PC-3 (cell line): ENCODE measurements at regions not wholly inside any gene's neighbourhood (a gene's known extent, or its start where the extent isn't known, plus 50 kb on each side); places are given as distances from the start of the nearest gene placed in this dataset.

ENCODE experiments used
- ATAC-seq: fragments of 200-7000 bp; cut with Tn5 transposase; 2 replicates; pipeline ENCODE4 v1.9.1; 2020; ENCODE audit warnings: mild to moderate bottlenecking, moderate library complexity
- BruUV-seq: library from RNA; stranded (reverse); fragments of 400-500 nt; replicated peaks from 2 replicates; lab custom pipeline; 2021; lab: Mats Ljungman, UMichigan
- CTCF ChIA-PET: fragments of 300-600 bp; sonication (Branson Sonifier 250); formaldehyde crosslinking; loops from one replicate; lab custom pipeline; 2022; ENCODE audit warnings: antibody characterized with exemption; lab: Charles Lee
- POLR2A ChIA-PET: fragments of 300-600 bp; sonication (Branson Sonifier 250); formaldehyde crosslinking; loops from one replicate; lab custom pipeline; 2022; ENCODE audit warnings: antibody characterized with exemption; ENCODE audit not compliant: unreplicated experiment; lab: Charles Lee
- DNase-seq: peaks from one replicate; pipeline ENCODE4 v3.0.0-alpha.2; 2015
- H2AFZ ChIP-seq: fragments of 300-600 bp; sonication (generic); 2 replicates; pipeline ENCODE4 v1.6.0; 2016; ENCODE audit warnings: antibody characterized with exemption, low read length
- H3F3A ChIP-seq: fragments of 300-600 bp; sonication (generic); one replicate; pipeline ENCODE4 v1.6.0; 2017; ENCODE audit warnings: antibody characterized with exemption, low read length, control low read depth, mild to moderate bottlenecking; ENCODE audit not compliant: unreplicated experiment
- H3K27ac ChIP-seq: fragments of 300-600 bp; sonication (generic); 2 replicates; pipeline ENCODE4 v1.5.1; 2016; ENCODE audit warnings: mild to moderate bottlenecking, low read length
- H3K27me3 ChIP-seq: fragments of 300-600 bp; sonication (generic); 2 replicates; pipeline ENCODE4 v1.6.1; 2016; ENCODE audit warnings: low read length, mixed read lengths
- H3K36me3 ChIP-seq: fragments of 300-600 bp; sonication (generic); 2 replicates; pipeline ENCODE4 v1.6.1; 2016; ENCODE audit warnings: low read depth, mixed run types, low read length, mixed read lengths
- H3K4me1 ChIP-seq: fragments of 300-600 bp; sonication (generic); 2 replicates; pipeline ENCODE4 v1.5.1; 2016; ENCODE audit warnings: low read length; ENCODE audit not compliant: insufficient read depth
- H3K4me2 ChIP-seq: fragments of 300-600 bp; sonication (generic); 2 replicates; pipeline ENCODE4 v1.6.0; 2016; ENCODE audit warnings: low read length
- H3K4me3 ChIP-seq: fragments of 300-600 bp; sonication (generic); 2 replicates; pipeline ENCODE4 v1.5.1; 2016; ENCODE audit warnings: mild to moderate bottlenecking, low read length, mixed read lengths
- H3K79me2 ChIP-seq: fragments of 300-600 bp; sonication (generic); 2 replicates; pipeline ENCODE4 v1.6.1; 2017; ENCODE audit warnings: low read length, mixed read lengths
- H3K9ac ChIP-seq: fragments of 300-600 bp; sonication (generic); 2 replicates; pipeline ENCODE4 v1.6.0; 2016; ENCODE audit warnings: mild to moderate bottlenecking, low read length
- H3K9me2 ChIP-seq: fragments of 300-600 bp; sonication (generic); replicated peaks from 2 replicates; pipeline ENCODE4 v1.6.1; 2016; ENCODE audit warnings: mixed run types, low read length, mixed read lengths
- H3K9me3 ChIP-seq: fragments of 300-600 bp; sonication (generic); 2 replicates; pipeline ENCODE4 v1.6.1; 2016; ENCODE audit warnings: low read length, mixed read lengths
- H4K20me1 ChIP-seq: fragments of 300-600 bp; sonication (generic); 2 replicates; pipeline ENCODE4 v1.6.1; 2016; ENCODE audit warnings: low read length, mixed read lengths
- EZH2 ChIP-seq: fragments of 300-600 bp; sonication (generic); IDR thresholded peaks from one replicate; pipeline ENCODE4 v1.6.1; 2017; ENCODE audit warnings: antibody characterized with exemption, mild to moderate bottlenecking, low read length; ENCODE audit not compliant: unreplicated experiment
- EZH2phosphoT487 ChIP-seq: fragments of 300-600 bp; sonication (generic); IDR thresholded peaks from 2 replicates; pipeline ENCODE4 v1.6.1; 2018; ENCODE audit warnings: mild to moderate bottlenecking, antibody characterized with exemption, low read length, borderline replicate concordance
- intact Hi-C: fragments of 100-400 bp; cut with micrococcal nuclease; formaldehyde crosslinking; loops from 2 replicates; pipeline ENCODE4 v1.9.0; 2023
- TF ChIP-seq, protein P1 (sequence below): fragments of 300-600 bp; sonication (generic); conservative IDR thresholded peaks from 2 replicates; pipeline ENCODE4 v1.5.1; 2017; ENCODE audit warnings: antibody characterized with exemption, low read depth, mild to moderate bottlenecking, low read length

DNA sequence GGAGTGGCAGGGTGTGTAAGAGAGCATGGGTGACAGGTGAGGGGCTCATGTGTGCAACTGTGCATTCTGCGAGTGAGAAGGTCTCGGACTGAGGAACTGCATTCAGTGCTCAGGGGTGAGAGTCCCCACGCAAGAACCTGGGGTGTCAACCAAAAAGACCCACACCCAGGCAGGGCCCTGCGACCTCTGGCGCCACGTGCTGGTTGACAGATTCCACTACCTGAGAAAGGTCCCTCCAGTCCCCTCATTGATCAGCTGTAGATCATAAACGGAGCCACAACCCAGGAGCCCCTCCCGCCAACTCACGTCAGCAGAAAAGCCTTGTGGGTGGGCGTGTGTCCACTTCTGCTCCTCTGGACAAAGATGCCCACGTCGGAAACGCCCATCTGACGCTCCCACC is 98.7 kb downstream of the ASCL4 start:
- H3K9me3 ChIP-seq: no peaks in the 10 kb centered on the region
- ChIA-PET CTCF (no interaction called here), POLR2A (no interaction called here)
- no peak overlapping the region for H2AFZ ChIP-seq
- no peak overlapping the region for H3K4me3 ChIP-seq
- H3K27me3 ChIP-seq: peaks cover 75% of the 10 kb centered on the region
- no peak overlapping the region for H3K9ac ChIP-seq
- intact Hi-C loops: no loop called here
- no peaks in the 10 kb centered on the region for H3K9me2 ChIP-seq
- no peaks in the 10 kb centered on the region for H3F3A ChIP-seq
- DNase-seq (no peak), ATAC-seq (no peak)
- H4K20me1 ChIP-seq: no peaks in the 10 kb centered on the region
- H3K79me2 ChIP-seq: no peaks in the 10 kb centered on the region
- no TSS peak for BruUV-seq
- no peaks in the 10 kb centered on the region for H3K4me1 ChIP-seq
- TF ChIP-seq, protein P1, sequence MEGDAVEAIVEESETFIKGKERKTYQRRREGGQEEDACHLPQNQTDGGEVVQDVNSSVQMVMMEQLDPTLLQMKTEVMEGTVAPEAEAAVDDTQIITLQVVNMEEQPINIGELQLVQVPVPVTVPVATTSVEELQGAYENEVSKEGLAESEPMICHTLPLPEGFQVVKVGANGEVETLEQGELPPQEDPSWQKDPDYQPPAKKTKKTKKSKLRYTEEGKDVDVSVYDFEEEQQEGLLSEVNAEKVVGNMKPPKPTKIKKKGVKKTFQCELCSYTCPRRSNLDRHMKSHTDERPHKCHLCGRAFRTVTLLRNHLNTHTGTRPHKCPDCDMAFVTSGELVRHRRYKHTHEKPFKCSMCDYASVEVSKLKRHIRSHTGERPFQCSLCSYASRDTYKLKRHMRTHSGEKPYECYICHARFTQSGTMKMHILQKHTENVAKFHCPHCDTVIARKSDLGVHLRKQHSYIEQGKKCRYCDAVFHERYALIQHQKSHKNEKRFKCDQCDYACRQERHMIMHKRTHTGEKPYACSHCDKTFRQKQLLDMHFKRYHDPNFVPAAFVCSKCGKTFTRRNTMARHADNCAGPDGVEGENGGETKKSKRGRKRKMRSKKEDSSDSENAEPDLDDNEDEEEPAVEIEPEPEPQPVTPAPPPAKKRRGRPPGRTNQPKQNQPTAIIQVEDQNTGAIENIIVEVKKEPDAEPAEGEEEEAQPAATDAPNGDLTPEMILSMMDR: no peak; the same call in 1 of the 2 replicates
- TF ChIP-seq EZH2phosphoT487 (no peak), EZH2 (no peak)
- no peak overlapping the region for H3K4me2 ChIP-seq
- H3K27ac ChIP-seq: no peak overlapping the region
- no peaks in the 10 kb centered on the region for H3K36me3 ChIP-seq

DNA sequence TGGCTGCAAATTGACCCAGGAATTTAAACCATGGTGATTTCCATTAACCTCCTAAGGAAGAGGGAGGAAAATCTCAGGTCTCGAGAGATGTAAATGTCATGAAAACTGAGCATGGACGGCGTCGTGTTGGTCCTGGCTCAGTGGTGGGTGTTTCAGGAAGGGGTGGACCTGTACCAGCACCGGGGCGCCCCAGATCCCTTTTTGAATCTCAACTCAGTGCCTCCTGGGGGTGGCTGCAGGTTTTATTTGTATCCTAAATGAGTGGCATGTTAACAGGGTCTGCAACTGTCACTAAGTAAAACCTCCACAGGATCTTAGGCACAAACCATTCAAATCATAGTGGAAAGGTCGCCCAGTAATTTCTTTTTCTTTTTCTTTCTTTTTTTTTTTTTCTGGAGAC is 101.3 kb downstream of the ASCL4 start:
- H3K4me2 ChIP-seq: no peak overlapping the region
- H2AFZ ChIP-seq: no peak overlapping the region
- H3K27me3 ChIP-seq: peaks cover 70% of the 10 kb centered on the region
- H3K9me2 ChIP-seq: no peaks in the 10 kb centered on the region
- H3K36me3 ChIP-seq: no peaks in the 10 kb centered on the region
- TF ChIP-seq EZH2phosphoT487 (no peak), EZH2 (no peak)
- TF ChIP-seq, protein P1: no peak
- H3F3A ChIP-seq: no peaks in the 10 kb centered on the region
- H3K79me2 ChIP-seq: no peaks in the 10 kb centered on the region
- ATAC-seq (no peak), DNase-seq (no peak)
- no peaks in the 10 kb centered on the region for H3K4me1 ChIP-seq
- ChIA-PET POLR2A (no interaction called here), CTCF (no interaction called here)
- H3K27ac ChIP-seq: no peak overlapping the region
- H3K9ac ChIP-seq: no peak overlapping the region
- H4K20me1 ChIP-seq: no peaks in the 10 kb centered on the region
- H3K4me3 ChIP-seq: no peak overlapping the region
- BruUV-seq: no TSS peak
- intact Hi-C loops: no loop called here
- H3K9me3 ChIP-seq: no peaks in the 10 kb centered on the region

DNA sequence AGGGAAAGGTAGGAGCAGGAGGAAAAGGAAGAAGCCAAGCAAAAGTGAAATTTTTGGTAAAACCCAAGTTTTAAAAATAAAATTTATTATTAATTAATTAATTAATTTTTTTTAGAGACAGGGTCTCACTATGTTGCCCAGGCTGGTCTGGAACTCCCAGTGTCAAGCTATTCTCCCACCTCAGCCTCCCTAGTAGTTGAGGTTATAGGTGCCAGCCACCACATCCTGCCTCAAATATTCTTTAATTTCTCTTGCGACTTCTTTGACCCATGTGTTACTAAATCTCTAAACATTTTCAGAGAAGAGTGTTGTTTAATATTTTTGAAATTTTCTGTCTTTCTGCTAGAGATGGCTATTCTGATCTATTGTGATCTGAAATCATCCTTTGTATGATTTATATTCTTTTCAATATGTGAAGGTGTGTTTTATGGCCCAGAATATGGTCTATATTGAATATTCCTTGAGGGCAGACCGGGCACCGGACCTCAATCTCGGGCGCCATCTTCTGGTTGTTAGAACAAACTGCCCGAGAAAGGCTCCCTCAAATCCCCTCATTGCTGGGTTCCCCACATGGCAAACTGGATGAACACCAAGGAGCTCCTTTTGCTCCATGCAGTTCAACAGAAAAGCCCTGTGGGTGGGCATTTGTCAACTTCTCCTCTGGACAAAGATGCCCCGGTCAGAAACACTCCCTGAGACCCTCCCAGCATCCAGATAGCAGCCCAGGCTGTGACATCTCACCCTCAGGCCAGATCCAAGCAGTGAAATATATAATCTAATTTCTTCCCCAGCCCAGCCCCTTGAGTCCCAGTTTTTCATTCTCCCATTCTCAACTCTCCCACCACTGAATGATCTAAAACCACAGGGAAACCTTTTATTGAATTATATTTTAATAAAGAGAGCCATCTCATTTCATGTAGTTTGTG is 110.5 kb downstream of the ASCL4 start:
- CTCF ChIA-PET: interaction anchor here (0.5 to 1.0 kb wide), 3 partner anchors 200 to 212 kb away, joined by 3 to 11 read pairs (median 5); no protein-coding TSS in a partner anchor
- no peak overlapping the region for H3K4me2 ChIP-seq
- peak; percentile 89 for ATAC-seq
- peak; percentile 72 for DNase-seq
- peak overlapping the region; percentile 14; the same call in 1 of the 2 replicates for H2AFZ ChIP-seq
- H3K79me2 ChIP-seq: no peaks in the 10 kb centered on the region
- H3K4me1 ChIP-seq: no peaks in the 10 kb centered on the region
- POLR2A ChIA-PET: no interaction called here
- H3K9me3 ChIP-seq: no peaks in the 10 kb centered on the region
- no peaks in the 10 kb centered on the region for H3K36me3 ChIP-seq
- H4K20me1 ChIP-seq: no peaks in the 10 kb centered on the region
- peaks cover 45% of the 10 kb centered on the region for H3K27me3 ChIP-seq
- H3F3A ChIP-seq: no peaks in the 10 kb centered on the region
- no peak overlapping the region for H3K9ac ChIP-seq
- H3K4me3 ChIP-seq: no peak overlapping the region
- H3K9me2 ChIP-seq: no peaks in the 10 kb centered on the region
- intact Hi-C loops: loop anchor here (1.0 to 2.0 kb wide), 3 partner anchors 124 to 209 kb away; partner anchors contain the start of gene PRDM4
- TF ChIP-seq, protein P1: peak; percentile 92
- no peak for TF ChIP-seq EZH2phosphoT487
- no TSS peak for BruUV-seq
- H3K27ac ChIP-seq: no peak overlapping the region
